GM21786 (cell line): ENCODE measurements at regions not wholly inside any gene's neighbourhood (a gene's known extent, or its start where the extent isn't known, plus 50 kb on each side); places are given as distances from the start of the nearest gene placed in this dataset.

Experiments
- ATAC-seq: cut with Tn5 transposase; IDR thresholded peaks from one replicate; pipeline ENCODE4 v1.9.1; 2021; ENCODE audit not compliant: unreplicated experiment

GRCh38 chr2:217722883-217723472, 279.8 kb downstream of the TNS1 start:
- ATAC-seq: no peak

GRCh38 chr2:217717646-217718045, 285.1 kb downstream of the TNS1 start:
- no peak for ATAC-seq

- no peak for ATAC-seq
Observed at GRCh38 chr2:217715484-217715883, 287.3 kb downstream of the TNS1 start.

GRCh38 chr2:217714287-217714751, 288.5 kb downstream of the TNS1 start:
- ATAC-seq: no peak

- peak; percentile 58 for ATAC-seq
Observed at GRCh38 chr2:217713395-217714286, 289.2 kb downstream of the TNS1 start.

- ATAC-seq: no peak
Observed at GRCh38 chr2:217712431-217712830, 290.4 kb downstream of the TNS1 start.

- no peak for ATAC-seq
Observed at GRCh38 chr2:217711188-217711587, 291.6 kb downstream of the TNS1 start.

GRCh38 chr2:217710211-217710765, 292.5 kb downstream of the TNS1 start:
- ATAC-seq: no peak

GRCh38 chr2:217709478-217710210, 293.2 kb downstream of the TNS1 start:
- no peak for ATAC-seq

- ATAC-seq: no peak
Observed at GRCh38 chr2:217707131-217707611, 295.6 kb downstream of the TNS1 start.

- ATAC-seq: no peak
Observed at GRCh38 chr2:217706513-217706912, 296.3 kb downstream of the TNS1 start.

- ATAC-seq: no peak
Observed at GRCh38 chr2:217706095-217706494, 296.7 kb downstream of the TNS1 start.

GRCh38 chr2:217705461-217705860, 297.3 kb downstream of the TNS1 start:
- no peak for ATAC-seq

- no peak for ATAC-seq
Observed at GRCh38 chr2:217703999-217704398, 298.8 kb downstream of the TNS1 start.

- ATAC-seq: no peak
Observed at GRCh38 chr2:217703102-217703501, 299.7 kb downstream of the TNS1 start.

- ATAC-seq: no peak
Observed at GRCh38 chr2:217701622-217702021, 301.2 kb downstream of the TNS1 start.

- ATAC-seq: no peak
Observed at GRCh38 chr2:217698691-217699090, 304.1 kb downstream of the TNS1 start.

- no peak for ATAC-seq
Observed at GRCh38 chr2:217695033-217695520, 307.7 kb downstream of the TNS1 start.

- no peak for ATAC-seq
Observed at GRCh38 chr2:217694291-217694690, 308.5 kb downstream of the TNS1 start.

- ATAC-seq: no peak
Observed at GRCh38 chr2:217693363-217693762, 309.4 kb downstream of the TNS1 start.
